Sigmoid colon (tissue), 6 donors: ENCODE measurements at regions not wholly inside any gene's neighbourhood (a gene's known extent, or its start where the extent isn't known, plus 50 kb on each side); places are given as distances from the start of the nearest gene placed in this dataset.

Experiments used
- DNase-seq: peaks from one replicate; pipeline ENCODE4 v3.0.0-alpha.2; 2019
- H3K27ac ChIP-seq, 4 donors: fragments of 200-600 bp; sonication (generic); one replicate each; pipeline ENCODE4 v1.5.1; 2016 to 2019; ENCODE audit warnings: mild to moderate bottlenecking in 1 of 4
- H3K27me3 ChIP-seq, 3 donors: fragments of 200-600 bp; sonication (generic); one replicate each; pipeline ENCODE4 v1.5.1; 2019; ENCODE audit warnings: mild to moderate bottlenecking in 1 of 3
- H3K36me3 ChIP-seq, 4 donors: fragments of 200-600 bp; sonication (generic); one replicate each; pipeline ENCODE4 v1.5.1; 2016 to 2019
- H3K4me1 ChIP-seq, 4 donors: fragments of 200-600 bp; sonication (generic); one replicate each; pipeline ENCODE4 v1.5.1; 2017 to 2019
- H3K4me3 ChIP-seq, 4 donors: fragments of 200-600 bp; sonication (generic); one replicate each; pipeline ENCODE4 v1.5.1; 2017 to 2019; ENCODE audit warnings: mild to moderate bottlenecking in 2 of 4, moderate library complexity in 1 of 4
- H3K9me3 ChIP-seq, 4 donors: fragments of 200-600 bp in 3 of 4; sonication (generic) in 3 of 4; one replicate each; pipeline versions ENCODE4 v1.5.1 to v1.6.1; 2013 to 2019
- CTCF ChIP-seq, 4 experiments: fragments of 450-650 bp in 3 of 4; fragments of 200-600 bp in 1 of 4; IDR thresholded peaks; one replicate each; pipeline ENCODE4 v1.5.1; 2016 to 2019; ENCODE audit warnings: antibody characterized with exemption in 4 of 4, mild to moderate bottlenecking in 3 of 4, moderate library complexity in 2 of 4
- EP300 ChIP-seq, 4 donors: sonication (generic); formaldehyde crosslinking; IDR thresholded peaks; one replicate each; pipeline ENCODE4 v1.6.1; 2017; ENCODE audit warnings: antibody characterized with exemption in 4 of 4
- POLR2A ChIP-seq, 2 donors: fragments of 450-650 bp; IDR thresholded peaks; one replicate each; pipeline ENCODE4 v1.6.1; 2016; ENCODE audit warnings: antibody characterized with exemption in 2 of 2, mild to moderate bottlenecking in 2 of 2, moderate library complexity in 2 of 2
- POLR2AphosphoS5 ChIP-seq, 4 donors: sonication (generic); formaldehyde crosslinking; IDR thresholded peaks; one replicate each; pipeline ENCODE4 v1.6.1; 2017; ENCODE audit warnings: antibody characterized with exemption in 4 of 4
- WGBS, 2 donors: extraction: QIAGEN DNeasy Blood & Tissue Kit; methylation state at CpG; one replicate each; pipeline ENCODE4 v1.1.7; 2013; 5-methylcytosine and 5-hydroxymethylcytosine counted together
- intact Hi-C: fragments of 100-400 bp; cut with DNase I; formaldehyde crosslinking; loops from one replicate; pipeline ENCODE4 v1.15.1; 2023
- donor health status: healthy with polysubstance abuse.
- donor health status: healthy.

GRCh38 chr4:15215109-15215508 lies 212.7 kb upstream of the C1QTNF7 start:
- H3K4me3 ChIP-seq, result no peak overlapping the region
- no peak for DNase-seq
- WGBS, 2 donors, result 81 to 88% methylated on average over 6 of the region's 6 CpGs
- no peaks in the 10 kb centered on the region for H3K27me3 ChIP-seq
- no peak for TF ChIP-seq CTCF (IDR thresholded peaks at IDR 0.05)
- no peak for TF ChIP-seq POLR2AphosphoS5 (IDR thresholded peaks at IDR 0.05)
- no peak for TF ChIP-seq POLR2A (IDR thresholded peaks at IDR 0.05)
- TF ChIP-seq EP300 (IDR thresholded peaks at IDR 0.05), result no peak
- no peak overlapping the region for H3K27ac ChIP-seq
- H3K9me3 ChIP-seq, result no peaks in the 10 kb centered on the region
- intact Hi-C loops, result no loop called here
- H3K4me1 ChIP-seq, result no peaks in the 10 kb centered on the region
- no peaks in the 10 kb centered on the region for H3K36me3 ChIP-seq

- H3K4me1 ChIP-seq, result peaks cover 0 to under 1% (median 0%) of the 10 kb centered on the region in 4 donors
- no peak for DNase-seq
- H3K4me3 ChIP-seq, result no peak overlapping the region
- no peak overlapping the region for H3K27ac ChIP-seq
- intact Hi-C loops, result no loop called here
- H3K36me3 ChIP-seq, result no peaks in the 10 kb centered on the region
- no peaks in the 10 kb centered on the region for H3K27me3 ChIP-seq
- TF ChIP-seq POLR2A (IDR thresholded peaks at IDR 0.05) (no peak), CTCF (IDR thresholded peaks at IDR 0.05) (no peak), EP300 (IDR thresholded peaks at IDR 0.05) (no peak), POLR2AphosphoS5 (IDR thresholded peaks at IDR 0.05) (no peak)
- 84 to 88% methylated on average over 3 of the region's 3 CpGs for WGBS, 2 donors
- no peaks in the 10 kb centered on the region for H3K9me3 ChIP-seq
Measured at GRCh38 chr4:15226203-15226602, 201.6 kb upstream of the C1QTNF7 start.

GRCh38 chr4:15231265-15232091 lies 196.4 kb upstream of the C1QTNF7 start:
- TF ChIP-seq CTCF (IDR thresholded peaks at IDR 0.05), result peak; percentile 72 to 77 (median 73)
- no peak for TF ChIP-seq POLR2AphosphoS5 (IDR thresholded peaks at IDR 0.05)
- no peaks in the 10 kb centered on the region for H3K36me3 ChIP-seq
- H3K9me3 ChIP-seq, result no peaks in the 10 kb centered on the region
- intact Hi-C loops, result loop anchor here (1.0 to 5.0 kb wide), 2 partner anchors 226 to 421 kb away; no protein-coding TSS in a partner anchor
- H3K27ac ChIP-seq, result peak overlapping the region in 1 of 4 donors; percentile 51
- peak; percentile 91 for DNase-seq
- whole genome bisulfite sequencing, 2 donors, result 50 to 59% methylated on average over 8 of the region's 8 CpGs
- H3K4me3 ChIP-seq, result no peak overlapping the region
- H3K27me3 ChIP-seq, result no peaks in the 10 kb centered on the region
- H3K4me1 ChIP-seq, result peaks cover 0 to 45% (median 31%) of the 10 kb centered on the region in 4 donors

GRCh38 chr4:15232366-15233263 lies 195.2 kb upstream of the C1QTNF7 start:
- Histone ChIP-seq H3K36me3 (no peaks in the 10 kb centered on the region), H3K27ac (peak overlapping the region; percentile 3 to 54 (median 30)), H3K4me3 (no peak overlapping the region), H3K9me3 (no peaks in the 10 kb centered on the region), H3K4me1 (peaks cover 0 to 45% (median 31%) of the 10 kb centered on the region in 4 donors), H3K27me3 (no peaks in the 10 kb centered on the region)
- no peak for TF ChIP-seq POLR2AphosphoS5 (IDR thresholded peaks at IDR 0.05)
- no peak for TF ChIP-seq CTCF (IDR thresholded peaks at IDR 0.05)
- no peak for TF ChIP-seq POLR2A (IDR thresholded peaks at IDR 0.05)
- intact Hi-C loops, result loop anchor here (5.0 kb wide), 1 partner anchor 420 kb away; no protein-coding TSS in a partner anchor
- no peak for DNase-seq
- WGBS, 2 donors, result 64 to 69% methylated on average over 10 of the region's 10 CpGs
